ENCODE measurements at regions not wholly inside any gene's neighbourhood (a gene's known extent, or its start where the extent isn't known, plus 50 kb on each side); places are given as distances from the start of the nearest gene placed in this dataset.

- no peak overlapping the region for H2BK120ac ChIP-seq (ENCODE audit: low read depth, low read length, poor library complexity, severe bottlenecking)
- H4K5ac ChIP-seq (ENCODE audit: insufficient read length, low read depth, low read length), result no peak overlapping the region
- no peaks in the 10 kb centered on the region for H4K20me1 ChIP-seq (ENCODE audit: control insufficient read depth, insufficient read depth, insufficient read length)
- H3K56ac ChIP-seq (ENCODE audit: insufficient read length, low read depth, low read length), result no peak overlapping the region
- TF ChIP-seq, protein P1, sequence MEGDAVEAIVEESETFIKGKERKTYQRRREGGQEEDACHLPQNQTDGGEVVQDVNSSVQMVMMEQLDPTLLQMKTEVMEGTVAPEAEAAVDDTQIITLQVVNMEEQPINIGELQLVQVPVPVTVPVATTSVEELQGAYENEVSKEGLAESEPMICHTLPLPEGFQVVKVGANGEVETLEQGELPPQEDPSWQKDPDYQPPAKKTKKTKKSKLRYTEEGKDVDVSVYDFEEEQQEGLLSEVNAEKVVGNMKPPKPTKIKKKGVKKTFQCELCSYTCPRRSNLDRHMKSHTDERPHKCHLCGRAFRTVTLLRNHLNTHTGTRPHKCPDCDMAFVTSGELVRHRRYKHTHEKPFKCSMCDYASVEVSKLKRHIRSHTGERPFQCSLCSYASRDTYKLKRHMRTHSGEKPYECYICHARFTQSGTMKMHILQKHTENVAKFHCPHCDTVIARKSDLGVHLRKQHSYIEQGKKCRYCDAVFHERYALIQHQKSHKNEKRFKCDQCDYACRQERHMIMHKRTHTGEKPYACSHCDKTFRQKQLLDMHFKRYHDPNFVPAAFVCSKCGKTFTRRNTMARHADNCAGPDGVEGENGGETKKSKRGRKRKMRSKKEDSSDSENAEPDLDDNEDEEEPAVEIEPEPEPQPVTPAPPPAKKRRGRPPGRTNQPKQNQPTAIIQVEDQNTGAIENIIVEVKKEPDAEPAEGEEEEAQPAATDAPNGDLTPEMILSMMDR (conservative IDR thresholded peaks at IDR 0.05), result no peak
- no peak overlapping the region for H4K91ac ChIP-seq (ENCODE audit: insufficient read length, low read depth, low read length)
- no peaks in the 10 kb centered on the region for H3K9me3 ChIP-seq (ENCODE audit: control insufficient read depth, low read depth, low read length)
- H3K36me3 Mint-ChIP-seq (ENCODE audit: insufficient read depth in 1 of 3, low read depth in 3 of 3), result no peaks in the 10 kb centered on the region
- H3T11ph ChIP-seq (ENCODE audit: low read length), result no peak overlapping the region
- H4K8ac ChIP-seq (replicated peaks; ENCODE audit: insufficient read length, low read depth, low read length), result no peak overlapping the region
- peaks cover 4% of the 10 kb centered on the region; the same call in 1 of the 2 replicates for H3K4me1 ChIP-seq (ENCODE audit: insufficient read depth, low read length)
- H3K27ac ChIP-seq (ENCODE audit: insufficient read length, low read depth, low read length), result no peak overlapping the region
- H2BK12ac ChIP-seq (ENCODE audit: insufficient read length, low read depth, low read length), result no peak overlapping the region
- no peak overlapping the region for H3K4ac ChIP-seq (ENCODE audit: low read depth, low read length)
- no peak overlapping the region for H3K23ac ChIP-seq (ENCODE audit: insufficient read length, low read depth, low read length)
- no peak overlapping the region for H2BK15ac ChIP-seq (ENCODE audit: low read depth, low read length)
- no peak overlapping the region; a peak in 1 of 7 replicates for H3K27ac Mint-ChIP-seq
- H2BK5ac ChIP-seq (ENCODE audit: insufficient read length, low read length), result no peak overlapping the region
- no CpG with 5 or more reads among the region's 4 CpGs for WGBS (ENCODE audit: extremely low coverage, insufficient read length, low lambda C conversion rate)
- no peaks in the 10 kb centered on the region for H3K79me2 ChIP-seq (ENCODE audit: insufficient read depth, low read length)
- peaks cover 6% of the 10 kb centered on the region; the same call in 1 of the 2 replicates for H3K27me3 Mint-ChIP-seq (ENCODE audit: low read depth)
- no peak overlapping the region for H3K9ac ChIP-seq (ENCODE audit: extremely low read depth, insufficient read length, low read length)
- H3K27me3 ChIP-seq (ENCODE audit: insufficient read depth, low read length), result no peaks in the 10 kb centered on the region
- H3K79me1 ChIP-seq (ENCODE audit: insufficient read depth, low read depth, low read length, poor library complexity, severe bottlenecking), result no peaks in the 10 kb centered on the region
- no peaks in the 10 kb centered on the region for H3K23me2 ChIP-seq (ENCODE audit: insufficient read length, low read depth, low read length, poor library complexity, severe bottlenecking)
- no peak overlapping the region for H3K4me2 ChIP-seq (ENCODE audit: insufficient read depth, insufficient read length, low read length)
- no peak overlapping the region for H2BK20ac ChIP-seq (ENCODE audit: low read depth, low read length, poor library complexity, severe bottlenecking)
- no peak overlapping the region for H2AFZ ChIP-seq (ENCODE audit: low read length)
- H3K9me3 Mint-ChIP-seq, result no peaks in the 10 kb centered on the region; a peak in 1 of 5 replicates
- H3K18ac ChIP-seq (ENCODE audit: insufficient read length, low read depth, low read length), result no peak overlapping the region
- no peak for DNase-seq
- peaks cover 16 to 17% of the 10 kb centered on the region in 2 experiments for H3K4me1 Mint-ChIP-seq
- no peak overlapping the region for H3K14ac ChIP-seq (ENCODE audit: insufficient read depth, low read length)
- H3K4me3 Mint-ChIP-seq, result no peak overlapping the region
- H2AK5ac ChIP-seq (ENCODE audit: insufficient read length, low read length), result no peak overlapping the region
Observed at GRCh38 chr10:85515316-85515715, 851.3 kb downstream of the GRID1 start.

All from H9 (cell line).